WTC11 (cell line): ENCODE measurements at regions not wholly inside any gene's neighbourhood (a gene's known extent, or its start where the extent isn't known, plus 50 kb on each side); places are given as distances from the start of the nearest gene placed in this dataset.

Source experiments
- ATAC-seq: fragments of 200-7000 bp; cut with Tn5 transposase; 2 replicates; pipeline ENCODE4 v1.10.0; 2021; ENCODE audit warnings: mild to moderate bottlenecking, moderate library complexity
- CTCF ChIA-PET: fragments of 300-600 bp; sonication (Branson Sonifier 250); formaldehyde crosslinking; loops from one replicate; lab custom pipeline; 2021; ENCODE audit warnings: antibody characterized with exemption; lab: Charles Lee
- POLR2A ChIA-PET: fragments of 350-600 bp; sonication (Branson Sonifier 250); formaldehyde crosslinking; loops from one replicate; lab custom pipeline; 2021; ENCODE audit warnings: antibody characterized with exemption; lab: Charles Lee
- DNase-seq: peaks from one replicate; pipeline ENCODE4 v3.0.0; 2021; ENCODE audit warnings: low spot score
- H3K27ac Mint-ChIP-seq: 2 replicates; pipeline ENCODE4 v1.8.0; 2021; ENCODE audit warnings: mixed read lengths
- H3K27me3 Mint-ChIP-seq: 2 replicates; pipeline ENCODE4 v1.8.0; 2021; ENCODE audit warnings: low read depth, mild to moderate bottlenecking, moderate library complexity, mixed read lengths
- H3K36me3 Mint-ChIP-seq: 2 replicates; pipeline ENCODE4 v1.8.0; 2021; ENCODE audit warnings: mixed read lengths
- H3K4me1 Mint-ChIP-seq: 2 replicates; pipeline ENCODE4 v1.8.0; 2022; ENCODE audit warnings: mixed read lengths
- H3K4me3 Mint-ChIP-seq: 2 replicates; pipeline ENCODE4 v1.8.0; 2021; ENCODE audit warnings: mild to moderate bottlenecking, moderate library complexity, mixed read lengths
- H3K9me3 Mint-ChIP-seq: 2 replicates; pipeline ENCODE4 v1.8.0; 2021; ENCODE audit warnings: mixed read lengths
- ATF6 ChIP-seq: sonication (generic); formaldehyde crosslinking; IDR thresholded peaks from 2 replicates; pipeline ENCODE4 v1.8.1; 2023; ENCODE audit warnings: mild to moderate bottlenecking, missing genetic modification reagents
- CDX4 ChIP-seq: fragments of 250-450 bp; sonication (Bioruptor Pico); IDR thresholded peaks from 2 replicates; pipeline ENCODE4 v1.9.0; 2021; ENCODE audit warnings: moderate library complexity, mild to moderate bottlenecking, inconsistent platforms, borderline replicate concordance
- E2F1 ChIP-seq: sonication (generic); formaldehyde crosslinking; IDR thresholded peaks from 2 replicates; pipeline ENCODE4 v1.8.0; 2022; ENCODE audit warnings: mild to moderate bottlenecking, missing genetic modification reagents
- EMX1 ChIP-seq: fragments of 250-450 bp; sonication (Bioruptor Pico); IDR thresholded peaks from 2 replicates; pipeline ENCODE4 v1.8.0; 2021; ENCODE audit warnings: mild to moderate bottlenecking
- FOXP1 ChIP-seq: sonication (generic); formaldehyde crosslinking; IDR thresholded peaks from 2 replicates; pipeline ENCODE4 v1.8.0; 2022; ENCODE audit warnings: missing genetic modification reagents, mild to moderate bottlenecking, moderate library complexity, borderline replicate concordance
- FOXP4 ChIP-seq: sonication (generic); formaldehyde crosslinking; IDR thresholded peaks from 2 replicates; pipeline ENCODE4 v1.8.0; 2022; ENCODE audit warnings: mild to moderate bottlenecking, missing genetic modification reagents
- HMGXB4 ChIP-seq: sonication (generic); formaldehyde crosslinking; IDR thresholded peaks from 2 replicates; pipeline ENCODE4 v1.8.1; 2023; ENCODE audit warnings: mild to moderate bottlenecking, moderate library complexity, missing genetic modification reagents
- IRF2 ChIP-seq: sonication (generic); formaldehyde crosslinking; IDR thresholded peaks from 2 replicates; pipeline ENCODE4 v1.8.0; 2022; ENCODE audit warnings: low read depth, missing genetic modification reagents, borderline replicate concordance
- MLX ChIP-seq: sonication (generic); formaldehyde crosslinking; IDR thresholded peaks from 2 replicates; pipeline ENCODE4 v1.8.1; 2023; ENCODE audit warnings: mild to moderate bottlenecking, missing genetic modification reagents, moderate library complexity
- MXD4 ChIP-seq: fragments of 250-450 bp; sonication (Bioruptor Pico); IDR thresholded peaks from 2 replicates; pipeline ENCODE4 v1.8.0; 2021; ENCODE audit warnings: mild to moderate bottlenecking, moderate library complexity, borderline replicate concordance
- NFE2L1 ChIP-seq: sonication (generic); formaldehyde crosslinking; IDR thresholded peaks from 2 replicates; pipeline ENCODE4 v1.8.1; 2023; ENCODE audit warnings: missing genetic modification reagents
- NR3C1 ChIP-seq: sonication (generic); formaldehyde crosslinking; conservative IDR thresholded peaks from 2 replicates; pipeline ENCODE4 v1.8.1; 2023; ENCODE audit warnings: low read depth, mild to moderate bottlenecking, missing genetic modification reagents
- PRDM15 ChIP-seq: sonication (generic); formaldehyde crosslinking; IDR thresholded peaks from 2 replicates; pipeline ENCODE4 v1.8.0; 2022; ENCODE audit warnings: missing genetic modification reagents
- TEAD4 ChIP-seq: sonication (generic); formaldehyde crosslinking; IDR thresholded peaks from 2 replicates; pipeline ENCODE4 v1.8.0; 2022; ENCODE audit warnings: mild to moderate bottlenecking, missing genetic modification reagents
- ZNF121 ChIP-seq: sonication (generic); formaldehyde crosslinking; IDR thresholded peaks from 2 replicates; pipeline ENCODE4 v1.8.0; 2023; ENCODE audit warnings: missing genetic modification reagents
- ZNF317 ChIP-seq: sonication (generic); formaldehyde crosslinking; IDR thresholded peaks from 2 replicates; pipeline ENCODE4 v1.8.1; 2023; ENCODE audit warnings: low read depth, mild to moderate bottlenecking, moderate library complexity, missing genetic modification reagents, borderline replicate concordance
- ZNF396 ChIP-seq: fragments of 250-450 bp; sonication (Bioruptor Pico); IDR thresholded peaks from 2 replicates; pipeline ENCODE4 v1.8.0; 2021; ENCODE audit warnings: mild to moderate bottlenecking, moderate library complexity, borderline replicate concordance
- ZSCAN18 ChIP-seq: fragments of 250-450 bp; sonication (Bioruptor Pico); IDR thresholded peaks from 2 replicates; pipeline ENCODE4 v2.1.2; 2022; ENCODE audit warnings: mild to moderate bottlenecking, moderate library complexity

- no peak for TF ChIP-seq PRDM15 (CRISPR knock-in tag)
- TF ChIP-seq FOXP4 (CRISPR knock-in tag) = no peak
Measured at GRCh38 chr10:42488416-42488815, 150.0 kb downstream of the ZNF33B start (continued).

GRCh38 chr10:42482411-42482810, 156.0 kb downstream of the ZNF33B start:
- TF ChIP-seq E2F1 (CRISPR knock-in tag) = no peak
- TF ChIP-seq, all 79 proteins: peak for 0
- H3K4me3 Mint-ChIP-seq = no peak overlapping the region
- H3K4me1 Mint-ChIP-seq = no peaks in the 10 kb centered on the region
- DNase-seq (no peak), ATAC-seq (no peak)
- H3K36me3 Mint-ChIP-seq = peaks cover 63% of the 10 kb centered on the region
- H3K27me3 Mint-ChIP-seq = peaks cover 9% of the 10 kb centered on the region
- no peak overlapping the region for H3K27ac Mint-ChIP-seq
- H3K9me3 Mint-ChIP-seq = peaks cover 69% of the 10 kb centered on the region
- CTCF ChIA-PET = no interaction called here
- POLR2A ChIA-PET = no interaction called here

GRCh38 chr10:42479057-42479456, 159.3 kb downstream of the ZNF33B start:
- no peak overlapping the region for H3K27ac Mint-ChIP-seq
- H3K27me3 Mint-ChIP-seq = peaks cover 30% of the 10 kb centered on the region
- no peak for ATAC-seq
- POLR2A ChIA-PET = no interaction called here
- H3K4me1 Mint-ChIP-seq = no peaks in the 10 kb centered on the region
- peaks cover 66% of the 10 kb centered on the region for H3K9me3 Mint-ChIP-seq
- no peak overlapping the region for H3K4me3 Mint-ChIP-seq
- peaks cover 66% of the 10 kb centered on the region for H3K36me3 Mint-ChIP-seq
- CTCF ChIA-PET = no interaction called here
- no peak for DNase-seq
- no peak for TF ChIP-seq NFE2L1
- TF ChIP-seq ZNF317 (CRISPR knock-in tag) = no peak
- no peak for TF ChIP-seq ZNF121 (CRISPR knock-in tag)
- no peak for TF ChIP-seq HMGXB4 (CRISPR knock-in tag)
- no peak for TF ChIP-seq TEAD4 (CRISPR knock-in tag)
- no peak for TF ChIP-seq FOXP1
- no peak for TF ChIP-seq IRF2 (CRISPR knock-in tag)
- no peak for TF ChIP-seq ZNF396 (CRISPR knock-in tag)
- no peak for TF ChIP-seq MLX (CRISPR knock-in tag)
- no peak for TF ChIP-seq ATF6 (CRISPR knock-in tag)
- TF ChIP-seq NR3C1 = no peak
- TF ChIP-seq CDX4 = no peak
- TF ChIP-seq EMX1 = no peak
- no peak for TF ChIP-seq MXD4 (CRISPR knock-in tag)
- TF ChIP-seq ZSCAN18 = no peak
